NCI-H2196 treated with DMSO at 0.1 percent for 48 hours (cell line): ENCODE measurements at regions not wholly inside any gene's neighbourhood (a gene's known extent, or its start where the extent isn't known, plus 50 kb on each side); places are given as distances from the start of the nearest gene placed in this dataset.

ENCODE experiments used
- DNase-seq: peaks from one replicate; lab custom pipeline; 2025; ENCODE audit not compliant: unreplicated experiment; lab: John Stamatoyannopoulos, UW

- no peak for DNase-seq
Observed at GRCh38 chr2:106706283-106706682, 179.7 kb downstream of the ST6GAL2 start.

GRCh38 chr2:106708209-106708608 is 177.8 kb downstream of the ST6GAL2 start:
- no peak for DNase-seq

- no peak for DNase-seq
Observed at GRCh38 chr2:106709229-106709628, 176.7 kb downstream of the ST6GAL2 start.

- DNase-seq, result no peak
Observed at GRCh38 chr2:106719222-106719621, 166.7 kb downstream of the ST6GAL2 start.

- DNase-seq, result no peak
Observed at GRCh38 chr2:106720026-106720425, 165.9 kb downstream of the ST6GAL2 start.

- DNase-seq, result no peak
Observed at GRCh38 chr2:106724301-106724794, 161.6 kb downstream of the ST6GAL2 start.

- DNase-seq, result no peak
Observed at GRCh38 chr2:106734165-106734564, 151.8 kb downstream of the ST6GAL2 start.

GRCh38 chr2:106735807-106736206 is 150.2 kb downstream of the ST6GAL2 start:
- no peak for DNase-seq

- DNase-seq, result no peak
Observed at GRCh38 chr2:106736221-106736620, 149.7 kb downstream of the ST6GAL2 start.

- no peak for DNase-seq
Observed at GRCh38 chr2:106745468-106745867, 140.5 kb downstream of the ST6GAL2 start.

- no peak for DNase-seq
Observed at GRCh38 chr2:106749823-106750222, 136.1 kb downstream of the ST6GAL2 start.
